ENCODE measurements at regions not wholly inside any gene's neighbourhood (a gene's known extent, or its start where the extent isn't known, plus 50 kb on each side); places are given as distances from the start of the nearest gene placed in this dataset.

DNA sequence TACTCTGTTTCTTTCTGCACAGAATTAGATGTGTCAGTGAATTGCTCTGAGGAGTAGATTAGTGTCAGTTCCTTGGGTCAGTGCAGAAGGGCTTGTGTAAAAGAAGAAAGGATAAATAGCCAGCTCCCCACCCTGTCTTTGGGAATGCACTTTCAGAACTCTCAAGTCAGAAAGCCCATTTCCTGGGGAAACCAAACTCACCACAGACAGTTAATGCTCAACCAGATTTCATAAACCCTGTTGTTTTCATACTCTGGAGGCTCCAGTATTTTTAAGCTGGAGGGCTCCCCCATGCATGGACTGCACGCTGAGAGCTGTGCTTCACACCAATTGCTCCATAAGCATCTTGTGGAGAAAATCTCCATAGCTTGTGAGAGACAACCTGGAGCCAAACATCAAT is 449.7 kb downstream of the CDH26 start:
- DNase-seq (ENCODE audit: low read depth, low spot score), result no peak
- H3K36me3 ChIP-seq (ENCODE audit: control insufficient read depth, insufficient read depth, low read length), result no peaks in the 10 kb centered on the region
- H3K9me3 ChIP-seq (ENCODE audit: control insufficient read depth, insufficient read depth, low read length), result no peaks in the 10 kb centered on the region
- no peak overlapping the region for H3K4me3 ChIP-seq (ENCODE audit: low read length)
- no peaks in the 10 kb centered on the region for H3K27me3 ChIP-seq (ENCODE audit: control insufficient read depth, insufficient read depth, low read length)
- no CpG with 5 or more reads among the region's 1 CpG for WGBS (ENCODE audit: insufficient coverage, insufficient read length)
- no peaks in the 10 kb centered on the region for H3K4me1 ChIP-seq (ENCODE audit: control insufficient read depth, insufficient read depth, low read length)
- no peak overlapping the region for H3K27ac ChIP-seq (ENCODE audit: low read length)

DNA sequence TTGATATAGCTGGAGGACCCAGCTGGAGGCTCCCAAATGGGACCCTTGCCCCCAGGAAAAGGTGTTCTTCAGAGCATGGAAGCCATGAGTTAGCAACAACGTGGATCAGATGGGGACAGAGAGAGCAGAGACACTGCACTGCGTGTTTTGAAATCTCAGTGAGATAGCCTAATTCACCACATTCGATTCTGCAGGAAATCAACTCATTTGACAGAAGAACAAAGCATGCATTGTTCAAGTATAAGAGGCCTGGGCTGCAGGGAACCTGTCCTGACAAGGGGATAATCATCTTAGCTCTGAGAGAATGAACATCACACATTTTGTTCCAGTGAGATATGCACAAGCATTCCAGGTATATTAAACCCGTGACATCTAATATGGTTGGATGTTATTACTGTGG is 450.2 kb downstream of the CDH26 start:
- WGBS (ENCODE audit: insufficient coverage, insufficient read length), result no CpG with 5 or more reads among the region's 4 CpGs
- no peaks in the 10 kb centered on the region for H3K27me3 ChIP-seq (ENCODE audit: control insufficient read depth, insufficient read depth, low read length)
- no peak for DNase-seq (ENCODE audit: low read depth, low spot score)

DNA sequence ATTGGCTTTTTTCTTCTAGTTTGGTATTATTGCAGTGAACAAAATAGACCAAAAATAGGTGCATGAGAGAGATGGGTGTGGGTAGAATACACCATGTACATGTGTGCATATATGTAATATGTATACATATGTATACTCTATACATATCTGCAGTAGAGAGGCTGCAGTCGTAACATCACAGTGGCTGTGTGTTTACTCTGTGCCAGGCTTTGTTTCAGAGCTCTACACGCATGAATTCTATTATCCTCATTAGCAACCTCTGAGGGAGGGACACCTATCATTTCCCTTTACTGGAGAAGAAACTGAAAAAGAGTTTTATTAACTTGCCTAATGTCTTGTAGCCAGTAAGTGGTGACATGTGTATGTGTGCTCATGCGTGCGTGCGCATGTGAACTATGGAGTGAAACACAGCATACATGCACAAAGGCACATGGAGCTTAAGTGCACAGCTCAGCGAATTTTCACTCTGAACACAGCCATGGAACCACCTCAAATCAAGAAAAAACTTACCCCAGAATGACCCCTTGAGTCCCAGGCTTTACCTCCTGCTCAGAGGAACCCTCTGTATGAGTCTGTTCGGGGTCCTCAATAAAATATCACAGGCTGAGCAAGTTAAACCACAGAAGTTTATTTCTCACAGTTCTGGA is 452.5 kb downstream of the CDH26 start:
- DNase-seq (ENCODE audit: low read depth, low spot score), result no peak
- no peaks in the 10 kb centered on the region for H3K4me1 ChIP-seq (ENCODE audit: control insufficient read depth, insufficient read depth, low read length)
- H3K27ac ChIP-seq (ENCODE audit: low read length), result no peak overlapping the region
- H3K36me3 ChIP-seq (ENCODE audit: control insufficient read depth, insufficient read depth, low read length), result no peaks in the 10 kb centered on the region
- H3K27me3 ChIP-seq (ENCODE audit: control insufficient read depth, insufficient read depth, low read length), result no peaks in the 10 kb centered on the region
- WGBS (ENCODE audit: insufficient coverage, insufficient read length), result no CpG with 5 or more reads among the region's 7 CpGs
- H3K4me3 ChIP-seq (ENCODE audit: low read length), result no peak overlapping the region
- no peaks in the 10 kb centered on the region for H3K9me3 ChIP-seq (ENCODE audit: control insufficient read depth, insufficient read depth, low read length)

More for the DNA sequence above, 450.2 kb downstream of the CDH26 start:
- H3K36me3 ChIP-seq (ENCODE audit: control insufficient read depth, insufficient read depth, low read length), result no peaks in the 10 kb centered on the region
- no peaks in the 10 kb centered on the region for H3K9me3 ChIP-seq (ENCODE audit: control insufficient read depth, insufficient read depth, low read length)
- H3K4me3 ChIP-seq (ENCODE audit: low read length), result no peak overlapping the region
- no peak overlapping the region for H3K27ac ChIP-seq (ENCODE audit: low read length)
- no peaks in the 10 kb centered on the region for H3K4me1 ChIP-seq (ENCODE audit: control insufficient read depth, insufficient read depth, low read length)

DNA sequence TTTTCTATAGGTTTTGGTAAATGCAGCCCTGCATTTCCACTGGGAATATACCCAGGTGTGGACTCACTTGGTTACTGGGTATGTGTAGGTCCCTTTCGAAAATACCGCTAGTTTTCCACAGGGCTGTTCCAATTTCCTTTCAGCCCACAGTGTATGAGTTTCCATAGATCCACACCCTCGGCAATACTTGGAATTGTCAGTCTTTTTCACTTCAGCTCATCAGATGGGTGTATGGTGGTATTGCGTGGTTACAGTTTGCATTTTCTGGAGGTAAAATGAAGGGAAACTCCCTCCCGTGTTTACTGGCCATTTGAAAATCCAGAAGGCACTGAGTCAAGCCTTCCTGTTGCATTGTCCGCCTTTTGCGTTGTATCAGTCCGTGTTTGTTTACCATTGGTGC is 453.6 kb downstream of the CDH26 start:
- Histone ChIP-seq H3K27ac (ENCODE audit: low read length) (no peak overlapping the region), H3K4me3 (ENCODE audit: low read length) (no peak overlapping the region), H3K4me1 (ENCODE audit: control insufficient read depth, insufficient read depth, low read length) (no peaks in the 10 kb centered on the region), H3K9me3 (ENCODE audit: control insufficient read depth, insufficient read depth, low read length) (no peaks in the 10 kb centered on the region), H3K36me3 (ENCODE audit: control insufficient read depth, insufficient read depth, low read length) (no peaks in the 10 kb centered on the region), H3K27me3 (ENCODE audit: control insufficient read depth, insufficient read depth, low read length) (no peaks in the 10 kb centered on the region)
- WGBS (ENCODE audit: insufficient coverage, insufficient read length), result no CpG with 5 or more reads among the region's 8 CpGs
- no peak for DNase-seq (ENCODE audit: low read depth, low spot score)

DNA sequence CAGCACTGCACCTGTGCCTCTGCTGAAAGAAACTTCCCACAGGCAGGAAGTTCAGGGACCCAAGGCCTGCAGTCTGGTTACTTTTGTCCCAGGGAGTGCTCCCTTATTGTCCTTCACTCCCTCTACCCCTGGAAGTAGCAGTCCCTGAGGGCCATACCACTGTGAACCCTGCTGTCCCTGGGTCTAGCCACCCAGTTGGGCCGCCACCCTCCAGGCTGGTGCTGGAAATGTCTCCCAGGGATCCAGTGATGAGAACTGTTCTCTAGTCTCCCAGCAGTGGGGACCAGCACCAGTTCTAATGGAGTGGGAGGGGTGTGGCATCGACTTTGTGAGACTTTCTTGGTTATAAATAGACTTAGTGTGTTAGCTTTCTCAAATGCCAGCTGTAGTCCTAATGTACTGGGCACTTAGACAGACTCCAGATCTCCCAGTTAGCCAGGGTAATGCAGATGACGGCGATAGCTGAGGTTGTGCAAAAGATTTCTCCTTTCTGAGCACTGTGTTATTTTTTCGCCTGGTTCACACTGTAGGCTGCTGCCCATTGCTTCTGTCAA is 462.5 kb downstream of the CDH26 start:
- no peak for DNase-seq (ENCODE audit: low read depth, low spot score)
- no CpG with 5 or more reads among the region's 5 CpGs for WGBS (ENCODE audit: insufficient coverage, insufficient read length)
- Histone ChIP-seq H3K36me3 (ENCODE audit: control insufficient read depth, insufficient read depth, low read length) (no peaks in the 10 kb centered on the region), H3K27ac (ENCODE audit: low read length) (no peak overlapping the region), H3K4me3 (ENCODE audit: low read length) (no peak overlapping the region), H3K27me3 (ENCODE audit: control insufficient read depth, insufficient read depth, low read length) (no peaks in the 10 kb centered on the region), H3K4me1 (ENCODE audit: control insufficient read depth, insufficient read depth, low read length) (no peaks in the 10 kb centered on the region), H3K9me3 (ENCODE audit: control insufficient read depth, insufficient read depth, low read length) (no peaks in the 10 kb centered on the region)

DNA sequence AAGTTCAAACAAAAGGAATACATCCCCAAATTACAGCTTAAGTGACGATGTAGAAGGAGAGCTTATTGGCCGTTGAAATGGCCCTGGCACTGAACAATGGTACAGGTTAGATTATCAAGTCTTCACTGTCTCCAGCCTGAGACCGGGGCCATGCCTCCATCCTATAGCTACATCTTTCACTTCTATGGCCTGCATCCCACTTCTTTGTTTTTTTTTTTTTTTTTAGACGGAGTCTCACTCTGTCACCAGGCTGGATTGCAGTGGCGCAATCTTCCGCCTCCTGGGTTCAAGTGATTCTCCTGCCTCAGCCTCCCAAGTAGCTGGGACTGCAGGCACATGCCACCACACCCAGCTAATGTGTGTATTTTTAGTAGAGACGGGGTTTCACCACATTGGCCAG is 464.6 kb downstream of the CDH26 start:
- Histone ChIP-seq H3K4me1 (ENCODE audit: control insufficient read depth, insufficient read depth, low read length) (no peaks in the 10 kb centered on the region), H3K27ac (ENCODE audit: low read length) (no peak overlapping the region), H3K27me3 (ENCODE audit: control insufficient read depth, insufficient read depth, low read length) (no peaks in the 10 kb centered on the region), H3K4me3 (ENCODE audit: low read length) (no peak overlapping the region), H3K9me3 (ENCODE audit: control insufficient read depth, insufficient read depth, low read length) (no peaks in the 10 kb centered on the region), H3K36me3 (ENCODE audit: control insufficient read depth, insufficient read depth, low read length) (no peaks in the 10 kb centered on the region)
- no peak for DNase-seq (ENCODE audit: low read depth, low spot score)
- WGBS (ENCODE audit: insufficient coverage, insufficient read length), result no CpG with 5 or more reads among the region's 7 CpGs

DNA sequence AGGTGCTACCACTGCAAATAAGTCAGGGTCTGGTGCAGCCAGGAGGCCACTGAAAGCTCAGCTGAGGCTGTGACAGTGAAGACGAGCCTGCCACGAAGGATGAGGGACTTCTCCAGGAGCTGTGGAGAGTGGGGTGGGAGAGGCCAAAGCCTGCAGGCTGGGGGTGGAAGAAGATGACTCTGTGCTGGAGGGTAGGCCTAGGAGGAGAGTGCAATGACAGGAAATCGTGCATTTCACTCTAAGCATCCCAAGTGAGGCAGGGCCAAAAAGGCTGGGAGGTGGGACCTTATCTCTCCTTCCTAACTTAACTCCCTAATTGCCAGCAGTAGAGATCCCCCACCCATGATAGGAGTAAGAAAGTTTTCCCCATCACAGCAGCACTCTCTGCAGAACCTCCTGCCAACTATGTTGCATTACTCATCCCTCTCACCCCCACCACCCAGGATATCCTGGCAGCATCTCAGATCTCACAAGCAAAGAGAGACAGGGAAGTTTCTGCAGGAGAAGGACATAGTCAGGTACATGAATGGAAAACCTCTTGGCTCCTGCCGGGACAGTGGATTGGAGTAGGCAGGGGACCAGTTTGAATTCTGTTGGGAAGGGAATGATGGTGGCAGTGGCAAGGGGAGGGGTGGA is 466.2 kb downstream of the CDH26 start:
- Histone ChIP-seq H3K27me3 (ENCODE audit: control insufficient read depth, insufficient read depth, low read length) (no peaks in the 10 kb centered on the region), H3K4me3 (ENCODE audit: low read length) (no peak overlapping the region), H3K27ac (ENCODE audit: low read length) (no peak overlapping the region), H3K36me3 (ENCODE audit: control insufficient read depth, insufficient read depth, low read length) (no peaks in the 10 kb centered on the region), H3K4me1 (ENCODE audit: control insufficient read depth, insufficient read depth, low read length) (no peaks in the 10 kb centered on the region), H3K9me3 (ENCODE audit: control insufficient read depth, insufficient read depth, low read length) (no peaks in the 10 kb centered on the region)
- DNase-seq (ENCODE audit: low read depth, low spot score), result no peak
- no CpG with 5 or more reads among the region's 4 CpGs for WGBS (ENCODE audit: insufficient coverage, insufficient read length)

DNA sequence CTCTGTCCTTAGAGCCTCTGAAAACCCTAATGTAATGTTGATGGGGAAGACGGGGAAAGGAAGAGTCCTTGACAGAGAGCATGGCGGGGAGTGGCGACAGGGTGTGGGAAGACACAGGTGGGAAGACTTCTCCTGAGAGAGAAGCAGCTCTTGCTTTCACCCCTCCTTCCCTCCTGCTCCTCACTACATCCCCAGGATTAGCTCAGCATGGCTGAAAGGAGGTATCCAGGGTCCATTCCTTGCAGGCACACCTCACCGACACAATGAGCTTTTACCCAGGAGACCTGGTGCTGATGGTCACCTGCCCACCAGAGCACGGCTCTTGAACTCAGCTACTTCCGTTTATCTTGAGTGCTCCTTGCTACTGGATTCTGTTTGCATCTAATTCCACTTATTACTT is 469.3 kb downstream of the CDH26 start:
- Histone ChIP-seq H3K27me3 (ENCODE audit: control insufficient read depth, insufficient read depth, low read length) (no peaks in the 10 kb centered on the region), H3K27ac (ENCODE audit: low read length) (no peak overlapping the region), H3K9me3 (ENCODE audit: control insufficient read depth, insufficient read depth, low read length) (no peaks in the 10 kb centered on the region), H3K4me3 (ENCODE audit: low read length) (no peak overlapping the region), H3K4me1 (ENCODE audit: control insufficient read depth, insufficient read depth, low read length) (no peaks in the 10 kb centered on the region), H3K36me3 (ENCODE audit: control insufficient read depth, insufficient read depth, low read length) (no peaks in the 10 kb centered on the region)
- DNase-seq (ENCODE audit: low read depth, low spot score), result no peak
- WGBS (ENCODE audit: insufficient coverage, insufficient read length), result no CpG with 5 or more reads among the region's 6 CpGs

DNA sequence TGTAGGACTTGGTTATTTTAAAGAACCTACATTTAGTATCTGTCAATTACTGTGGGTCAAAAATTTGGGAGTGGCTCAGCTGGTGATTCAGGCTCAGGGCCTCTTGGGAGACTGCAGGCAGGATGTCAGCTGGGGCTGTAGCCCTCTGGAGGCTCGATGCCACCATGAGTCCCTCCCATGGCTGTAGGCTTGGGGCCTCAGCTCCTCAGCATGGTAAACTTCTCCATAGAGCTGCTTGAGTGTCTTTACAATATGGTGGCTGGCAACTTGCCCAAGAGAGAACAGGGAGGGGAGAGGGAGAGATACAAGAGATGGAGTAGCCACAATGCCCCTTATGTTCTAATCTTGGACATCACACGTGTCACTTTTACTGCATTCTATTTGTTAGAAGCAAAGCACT is 470.4 kb downstream of the CDH26 start:
- H3K27me3 ChIP-seq (ENCODE audit: control insufficient read depth, insufficient read depth, low read length), result no peaks in the 10 kb centered on the region

DNA sequence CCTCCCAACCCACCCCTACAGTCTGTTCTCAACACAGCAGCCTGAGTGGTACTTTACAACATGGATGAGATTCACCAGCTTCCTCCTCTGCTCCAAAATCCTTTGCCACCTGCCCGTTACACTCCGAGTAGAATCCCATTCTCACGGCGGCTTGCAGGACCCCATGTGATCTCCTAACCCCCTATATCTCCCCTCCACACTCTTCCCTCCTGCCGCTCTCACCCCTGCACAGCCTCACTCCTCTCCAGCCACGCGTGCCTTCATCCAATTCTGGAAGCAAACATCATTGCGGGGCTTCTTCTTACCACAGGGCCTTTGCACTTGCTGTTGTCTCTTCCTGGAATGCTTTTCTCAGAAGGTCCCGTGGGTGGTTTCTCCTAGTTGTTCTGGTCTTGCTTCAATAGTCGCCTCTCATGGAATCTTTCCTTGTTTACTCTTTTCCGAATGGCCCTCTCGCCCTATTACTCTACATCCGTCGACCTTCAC is 472.3 kb downstream of the CDH26 start:
- H3K36me3 ChIP-seq (ENCODE audit: control insufficient read depth, insufficient read depth, low read length), result no peaks in the 10 kb centered on the region
- no peaks in the 10 kb centered on the region for H3K27me3 ChIP-seq (ENCODE audit: control insufficient read depth, insufficient read depth, low read length)
- H3K4me1 ChIP-seq (ENCODE audit: control insufficient read depth, insufficient read depth, low read length), result no peaks in the 10 kb centered on the region; the same call in 1 of the 2 replicates
- no peak overlapping the region for H3K4me3 ChIP-seq (ENCODE audit: low read length)
- no CpG with 5 or more reads among the region's 14 CpGs for WGBS (ENCODE audit: insufficient coverage, insufficient read length)
- DNase-seq (ENCODE audit: low read depth, low spot score), result no peak
- H3K9me3 ChIP-seq (ENCODE audit: control insufficient read depth, insufficient read depth, low read length), result no peaks in the 10 kb centered on the region
- H3K27ac ChIP-seq (ENCODE audit: low read length), result no peak overlapping the region

More for the DNA sequence above, 470.4 kb downstream of the CDH26 start:
- WGBS (ENCODE audit: insufficient coverage, insufficient read length), result no CpG with 5 or more reads among the region's 2 CpGs
- no peak for DNase-seq (ENCODE audit: low read depth, low spot score)
- H3K9me3 ChIP-seq (ENCODE audit: control insufficient read depth, insufficient read depth, low read length), result no peaks in the 10 kb centered on the region
- H3K36me3 ChIP-seq (ENCODE audit: control insufficient read depth, insufficient read depth, low read length), result no peaks in the 10 kb centered on the region
- H3K4me3 ChIP-seq (ENCODE audit: low read length), result no peak overlapping the region
- no peaks in the 10 kb centered on the region; the same call in 1 of the 2 replicates for H3K4me1 ChIP-seq (ENCODE audit: control insufficient read depth, insufficient read depth, low read length)
- no peak overlapping the region for H3K27ac ChIP-seq (ENCODE audit: low read length)
